IPS-18a (cell line): ENCODE measurements at regions not wholly inside any gene's neighbourhood (a gene's known extent, or its start where the extent isn't known, plus 50 kb on each side); places are given as distances from the start of the nearest gene placed in this dataset.

Experiments used
- H3K27ac ChIP-seq: one replicate; pipeline ENCODE4 v1.5.1; 2013; ENCODE audit warnings: low read length
- H3K27me3 ChIP-seq: one replicate; pipeline ENCODE4 v1.6.1; 2013; ENCODE audit warnings: mild to moderate bottlenecking, low read length; ENCODE audit not compliant: control insufficient read depth, insufficient read depth
- H3K36me3 ChIP-seq: one replicate; pipeline ENCODE4 v1.6.1; 2013; ENCODE audit warnings: low read depth, low read length; ENCODE audit not compliant: control insufficient read depth
- H3K4me1 ChIP-seq: one replicate; pipeline ENCODE4 v1.6.1; 2013; ENCODE audit warnings: low read depth, low read length; ENCODE audit not compliant: control insufficient read depth
- H3K4me3 ChIP-seq: one replicate; pipeline ENCODE4 v1.5.1; 2013; ENCODE audit warnings: low read length
- H3K9ac ChIP-seq: one replicate; pipeline ENCODE4 v1.6.1; 2013; ENCODE audit warnings: mild to moderate bottlenecking, low read length, moderate library complexity
- H3K9me3 ChIP-seq: one replicate; pipeline ENCODE4 v1.6.1; 2013; ENCODE audit warnings: low read depth, low read length; ENCODE audit not compliant: control insufficient read depth

DNA sequence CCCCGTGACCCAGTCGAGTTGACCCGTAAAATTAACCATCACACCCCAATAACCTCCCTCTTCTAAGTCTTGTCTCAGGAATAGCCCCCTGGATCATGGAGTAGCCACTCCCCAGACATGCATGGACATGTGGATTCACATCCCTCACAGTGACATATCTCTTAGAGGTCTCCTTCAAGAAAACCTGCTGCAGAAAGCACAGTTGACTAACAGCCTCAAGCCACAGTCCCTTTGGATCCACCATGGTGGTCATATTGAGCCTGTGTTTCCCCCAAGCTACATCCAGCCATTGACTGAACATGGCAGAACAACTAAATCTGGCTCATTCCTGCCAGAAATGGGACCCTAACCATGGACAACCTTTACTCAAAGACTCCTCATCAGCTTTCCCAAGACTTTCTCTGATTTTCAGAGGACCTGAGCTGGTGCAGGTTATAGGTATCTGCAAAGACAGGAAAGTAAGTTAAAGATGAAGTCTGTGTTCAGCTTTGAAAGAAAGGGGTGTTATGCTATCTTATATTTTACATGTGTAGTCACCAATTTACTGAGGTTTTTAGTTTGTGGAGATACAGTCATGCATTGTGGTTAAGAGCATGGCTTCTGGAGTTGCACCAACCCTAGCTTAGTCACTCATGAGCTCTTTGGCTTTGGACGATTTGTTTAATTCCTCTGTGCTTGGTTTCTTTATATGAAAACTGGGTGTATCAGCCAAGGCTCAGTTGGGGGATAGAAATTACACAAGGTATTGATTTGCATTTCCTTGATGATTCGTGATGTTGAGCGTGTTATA lies 219.1 kb downstream of the MYLK4 start:
- Histone ChIP-seq H3K4me1 (no peaks in the 10 kb centered on the region), H3K36me3 (no peaks in the 10 kb centered on the region), H3K4me3 (no peak overlapping the region), H3K9ac (no peak overlapping the region), H3K27me3 (no peaks in the 10 kb centered on the region), H3K27ac (no peak overlapping the region), H3K9me3 (no peaks in the 10 kb centered on the region)

DNA sequence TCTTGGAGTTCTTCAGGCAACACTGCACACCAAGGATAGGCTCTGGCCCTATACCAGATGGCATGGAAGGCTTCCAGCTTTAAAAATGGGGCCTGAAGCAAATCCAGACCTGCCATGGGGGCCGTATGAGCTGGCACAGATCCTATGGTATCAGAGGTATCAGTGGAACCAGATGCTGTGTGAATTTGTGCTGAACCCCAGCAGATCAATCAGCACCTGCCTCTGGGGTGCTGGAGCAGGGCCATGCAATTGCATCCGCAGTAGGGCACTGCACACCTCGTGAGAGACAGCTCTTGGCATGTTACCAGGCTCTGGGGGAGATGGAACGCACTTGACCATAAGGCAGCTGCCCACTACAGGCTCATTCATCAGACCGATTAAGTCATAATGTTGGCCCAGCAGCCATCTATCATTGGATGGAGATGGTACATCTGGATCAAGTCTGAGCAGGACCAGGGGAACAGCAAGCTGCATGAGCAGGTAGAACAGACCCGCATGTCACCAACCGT lies 221.5 kb downstream of the MYLK4 start:
- Histone ChIP-seq H3K4me3 (no peak overlapping the region), H3K36me3 (no peaks in the 10 kb centered on the region), H3K9ac (no peak overlapping the region), H3K27ac (no peak overlapping the region), H3K9me3 (peaks cover 3% of the 10 kb centered on the region), H3K27me3 (no peaks in the 10 kb centered on the region), H3K4me1 (no peaks in the 10 kb centered on the region)

DNA sequence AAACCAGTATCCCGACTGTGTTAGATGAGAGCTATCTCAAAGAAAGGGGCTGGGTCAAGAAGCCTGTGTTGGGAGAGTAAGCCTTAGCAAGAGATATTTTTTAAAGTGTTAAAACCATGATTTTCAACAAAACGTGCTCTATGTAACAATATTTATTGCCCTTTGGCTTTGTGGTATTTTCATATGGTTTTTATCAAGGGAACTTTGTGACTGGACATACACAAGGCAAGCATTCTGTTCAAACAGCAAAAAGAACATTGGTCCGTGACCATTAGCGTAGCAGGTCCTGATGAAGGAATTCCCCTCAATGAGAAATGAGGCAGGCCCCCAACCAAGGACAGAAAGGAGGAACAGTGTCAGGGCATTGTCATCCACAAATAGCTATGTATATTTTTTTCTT lies 222.6 kb downstream of the MYLK4 start:
- Histone ChIP-seq H3K9ac (no peak overlapping the region), H3K36me3 (no peaks in the 10 kb centered on the region), H3K9me3 (peaks cover 5% of the 10 kb centered on the region), H3K4me1 (no peaks in the 10 kb centered on the region), H3K27me3 (no peaks in the 10 kb centered on the region), H3K4me3 (no peak overlapping the region), H3K27ac (no peak overlapping the region)

DNA sequence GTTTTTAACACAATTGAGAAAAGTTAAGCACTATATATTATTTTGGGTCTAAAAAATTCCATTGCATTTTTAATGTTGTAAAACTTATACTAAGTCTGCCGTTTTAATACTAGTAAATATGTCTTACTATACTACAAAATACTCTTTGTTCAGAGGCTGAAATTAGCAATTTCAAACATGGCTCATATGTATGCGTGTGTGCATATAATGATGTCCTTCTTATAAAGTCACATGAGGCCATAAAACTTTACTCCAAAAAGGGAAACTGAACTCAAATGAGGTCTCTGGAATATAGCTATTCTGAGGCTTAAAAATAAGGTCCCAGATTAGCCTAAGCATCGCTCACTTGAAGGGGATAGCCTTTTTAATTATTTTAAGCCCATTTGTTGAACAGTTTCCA lies 224.0 kb downstream of the MYLK4 start:
- Histone ChIP-seq H3K36me3 (no peaks in the 10 kb centered on the region), H3K27ac (no peak overlapping the region), H3K9me3 (peaks cover 5% of the 10 kb centered on the region), H3K9ac (no peak overlapping the region), H3K4me1 (no peaks in the 10 kb centered on the region), H3K27me3 (no peaks in the 10 kb centered on the region), H3K4me3 (no peak overlapping the region)

DNA sequence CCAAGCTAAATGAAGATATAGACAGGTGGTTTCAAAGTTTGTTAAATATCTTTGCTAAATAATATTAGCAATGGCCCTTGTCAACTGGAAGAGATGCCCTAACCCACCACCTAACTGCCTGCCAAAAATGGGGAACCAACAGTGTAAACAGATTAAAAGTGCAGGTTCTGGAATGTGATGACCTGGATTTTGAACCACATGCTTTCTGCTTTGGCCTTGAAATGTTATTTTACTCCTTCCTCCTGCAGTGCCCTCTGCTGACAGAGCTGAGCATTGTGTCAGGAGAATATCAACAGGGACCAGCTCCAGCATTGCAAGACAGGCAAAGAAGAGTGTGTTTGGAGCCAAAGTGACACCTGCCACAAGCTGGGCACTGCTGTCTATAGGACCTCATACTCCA lies 226.6 kb downstream of the MYLK4 start:
- no peak overlapping the region for H3K4me3 ChIP-seq
- H3K27me3 ChIP-seq, result no peaks in the 10 kb centered on the region
- peaks cover 5% of the 10 kb centered on the region for H3K9me3 ChIP-seq
- H3K36me3 ChIP-seq, result no peaks in the 10 kb centered on the region
- no peak overlapping the region for H3K27ac ChIP-seq
- H3K9ac ChIP-seq, result no peak overlapping the region
- H3K4me1 ChIP-seq, result no peaks in the 10 kb centered on the region

DNA sequence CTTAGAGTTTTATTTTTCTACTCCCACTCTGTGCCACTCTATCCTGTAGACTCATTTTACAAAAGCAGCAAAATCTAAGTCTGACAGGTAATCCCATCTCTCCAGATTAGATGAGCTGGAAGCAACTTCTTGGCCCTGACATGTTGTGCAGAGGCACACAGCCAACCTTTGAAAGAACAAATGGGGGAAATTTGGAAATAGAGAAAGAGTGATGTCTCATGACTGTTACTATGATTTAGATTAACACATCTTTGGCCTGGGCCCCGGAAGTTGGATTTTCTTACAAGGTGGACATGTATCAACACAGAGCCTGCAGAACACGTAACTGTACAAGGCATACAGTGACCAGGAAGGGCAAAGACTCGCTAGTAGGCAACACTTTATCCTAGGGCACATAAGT lies 227.7 kb downstream of the MYLK4 start:
- no peaks in the 10 kb centered on the region for H3K4me1 ChIP-seq
- H3K9ac ChIP-seq, result no peak overlapping the region
- no peaks in the 10 kb centered on the region for H3K27me3 ChIP-seq
- H3K27ac ChIP-seq, result no peak overlapping the region
- H3K9me3 ChIP-seq, result peaks cover 5% of the 10 kb centered on the region
- H3K4me3 ChIP-seq, result no peak overlapping the region
- H3K36me3 ChIP-seq, result no peaks in the 10 kb centered on the region

DNA sequence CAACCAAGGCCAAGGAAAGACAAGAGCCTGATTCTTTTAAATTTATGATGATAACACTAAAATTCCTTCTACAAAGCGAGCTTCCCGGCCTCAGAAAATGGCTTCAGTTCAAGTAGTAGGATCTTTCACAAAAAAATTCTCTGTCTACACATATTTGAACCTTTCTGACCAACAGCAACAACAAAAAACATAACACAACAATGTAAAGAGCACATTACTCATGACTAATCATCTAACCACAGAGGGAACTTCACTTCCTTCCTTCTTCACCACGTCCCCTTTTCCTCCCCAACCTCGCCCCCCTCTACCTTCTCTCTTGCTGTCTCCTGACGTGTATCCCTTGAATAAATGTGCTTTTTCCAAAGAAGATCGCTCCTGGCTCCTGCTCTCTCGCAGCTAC lies 228.2 kb downstream of the MYLK4 start:
- Histone ChIP-seq H3K27ac (no peak overlapping the region), H3K27me3 (no peaks in the 10 kb centered on the region), H3K4me1 (no peaks in the 10 kb centered on the region), H3K36me3 (no peaks in the 10 kb centered on the region), H3K9ac (no peak overlapping the region), H3K9me3 (peaks cover 5% of the 10 kb centered on the region), H3K4me3 (no peak overlapping the region)

DNA sequence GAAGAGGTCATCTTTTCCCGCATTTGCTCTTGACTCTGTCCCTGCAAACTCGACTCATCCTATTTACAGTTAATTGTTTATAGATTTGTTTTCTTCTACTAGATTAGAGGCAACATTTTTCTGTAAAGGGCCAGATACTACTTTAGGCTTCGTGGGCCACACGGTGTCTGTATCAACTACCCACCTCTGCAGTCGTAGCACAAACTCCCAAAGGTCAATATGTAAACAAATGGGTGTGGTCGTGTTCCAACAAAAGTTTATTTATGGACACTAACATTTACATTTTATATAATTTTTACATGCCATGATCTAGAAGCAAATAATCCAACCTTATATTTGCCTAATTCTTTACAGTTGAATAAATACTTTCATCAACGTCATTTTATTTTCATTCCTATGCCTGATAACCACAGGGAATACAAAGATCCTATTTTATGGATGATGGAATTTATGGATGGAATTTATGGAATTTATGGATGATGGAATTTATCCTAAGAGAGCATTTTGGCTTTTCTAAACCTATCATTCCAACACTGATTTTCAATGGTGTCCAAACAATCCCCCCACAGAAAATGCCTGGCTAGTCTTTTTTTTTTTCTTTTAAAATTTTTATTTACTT lies 232.8 kb downstream of the MYLK4 start:
- no peak overlapping the region for H3K4me3 ChIP-seq
- no peaks in the 10 kb centered on the region for H3K27me3 ChIP-seq
- H3K9me3 ChIP-seq, result no peaks in the 10 kb centered on the region
- H3K27ac ChIP-seq, result no peak overlapping the region
- H3K4me1 ChIP-seq, result no peaks in the 10 kb centered on the region
- H3K36me3 ChIP-seq, result no peaks in the 10 kb centered on the region
- no peak overlapping the region for H3K9ac ChIP-seq

DNA sequence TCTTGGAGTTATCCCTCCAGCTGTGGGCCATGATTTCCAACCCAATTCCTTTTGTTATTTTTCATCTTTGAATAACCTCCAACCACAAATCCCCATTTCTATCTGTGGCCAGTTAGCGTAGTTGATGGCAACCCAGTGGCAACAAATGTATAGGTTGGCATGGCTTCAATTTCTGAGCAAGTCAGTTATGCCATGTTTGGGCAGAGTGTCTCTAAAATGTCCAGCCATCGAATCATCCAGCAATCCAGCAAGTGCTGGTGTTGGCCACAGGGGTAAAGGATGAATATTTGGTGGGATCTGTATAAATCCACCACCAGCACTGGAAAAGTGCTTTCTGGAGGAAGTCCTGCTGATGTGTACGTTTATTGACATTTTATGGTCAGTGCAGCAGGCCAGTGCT lies 233.3 kb downstream of the MYLK4 start:
- H3K27me3 ChIP-seq, result no peaks in the 10 kb centered on the region
- no peak overlapping the region for H3K9ac ChIP-seq
- no peaks in the 10 kb centered on the region for H3K36me3 ChIP-seq
- H3K4me1 ChIP-seq, result no peaks in the 10 kb centered on the region
- no peaks in the 10 kb centered on the region for H3K9me3 ChIP-seq
- H3K4me3 ChIP-seq, result no peak overlapping the region
- H3K27ac ChIP-seq, result no peak overlapping the region

DNA sequence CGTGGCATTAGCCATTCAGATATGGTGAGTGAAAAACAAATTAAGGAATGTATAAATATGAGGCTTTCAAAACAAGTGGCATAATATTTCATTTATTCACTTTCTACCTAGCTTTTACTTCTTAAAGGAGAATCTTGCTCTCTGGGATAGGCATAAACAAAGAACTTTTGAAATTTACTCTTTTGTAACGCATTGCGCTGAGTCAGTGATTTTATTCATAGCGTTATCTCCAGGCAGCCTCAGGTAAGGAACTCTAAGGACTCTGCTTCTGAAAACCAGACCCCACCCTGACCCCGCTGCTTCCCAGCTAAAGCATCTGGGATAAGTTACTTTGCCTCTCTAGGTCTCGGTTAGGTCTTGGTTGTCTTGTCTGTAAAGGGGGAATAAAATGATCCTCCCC lies 234.7 kb downstream of the MYLK4 start:
- Histone ChIP-seq H3K27ac (no peak overlapping the region), H3K9ac (no peak overlapping the region), H3K4me1 (no peaks in the 10 kb centered on the region), H3K9me3 (no peaks in the 10 kb centered on the region), H3K27me3 (no peaks in the 10 kb centered on the region), H3K4me3 (no peak overlapping the region), H3K36me3 (no peaks in the 10 kb centered on the region)

DNA sequence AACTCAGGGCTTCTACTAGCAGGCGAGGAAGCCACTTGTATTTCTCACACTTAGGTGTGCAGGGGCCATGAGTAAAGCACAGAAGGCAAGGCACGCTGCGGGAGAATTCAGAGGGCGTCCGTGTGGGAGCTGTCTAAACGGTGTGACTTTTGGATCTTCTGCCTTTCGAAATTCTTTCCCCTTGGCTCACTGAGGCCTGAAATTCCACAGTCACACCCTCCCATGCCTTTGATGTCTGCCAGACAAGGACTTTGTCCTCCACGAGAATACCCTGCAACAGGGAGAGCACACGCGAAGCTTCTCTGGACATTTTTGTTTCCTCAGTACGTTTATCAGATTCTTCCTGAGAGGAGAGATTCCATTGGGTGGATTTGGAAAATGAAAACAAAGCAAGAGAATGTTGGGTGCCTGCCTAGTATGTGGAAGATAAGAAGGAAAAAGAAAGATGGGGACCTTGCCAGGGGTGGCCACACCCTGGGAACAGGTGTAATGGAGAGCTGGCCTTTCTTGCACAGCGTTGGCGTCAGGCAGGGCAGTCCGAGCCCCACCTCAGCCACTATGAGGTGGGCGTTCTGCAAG lies 235.7 kb downstream of the MYLK4 start:
- H3K4me1 ChIP-seq, result no peaks in the 10 kb centered on the region
- no peaks in the 10 kb centered on the region for H3K27me3 ChIP-seq
- H3K4me3 ChIP-seq, result no peak overlapping the region
- no peaks in the 10 kb centered on the region for H3K36me3 ChIP-seq
- no peak overlapping the region for H3K9ac ChIP-seq
- no peaks in the 10 kb centered on the region for H3K9me3 ChIP-seq
- H3K27ac ChIP-seq, result no peak overlapping the region

DNA sequence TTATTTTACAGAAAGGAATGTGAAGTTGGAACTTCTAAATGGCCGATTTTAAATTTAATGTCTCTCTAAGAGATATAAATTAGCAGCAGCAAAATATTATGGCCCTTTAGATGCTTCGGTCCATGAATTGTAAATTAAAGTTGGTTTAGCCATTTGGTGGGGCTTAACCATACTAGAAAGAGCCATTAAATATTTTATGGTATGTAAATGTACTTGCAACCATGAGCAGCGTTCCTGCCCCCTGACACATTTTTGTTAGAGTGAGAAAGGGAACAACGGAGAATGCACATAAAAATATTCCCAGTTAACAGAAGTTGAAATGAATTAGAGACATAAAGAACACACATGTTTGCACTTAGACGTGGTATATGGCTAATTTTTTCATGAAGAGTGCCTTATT lies 237.9 kb downstream of the MYLK4 start:
- no peak overlapping the region for H3K9ac ChIP-seq
- H3K36me3 ChIP-seq, result no peaks in the 10 kb centered on the region
- no peaks in the 10 kb centered on the region for H3K4me1 ChIP-seq
- no peaks in the 10 kb centered on the region for H3K9me3 ChIP-seq
- H3K27ac ChIP-seq, result no peak overlapping the region
- no peak overlapping the region for H3K4me3 ChIP-seq
- H3K27me3 ChIP-seq, result no peaks in the 10 kb centered on the region
